GM12892 (cell line): ENCODE measurements at regions not wholly inside any gene's neighbourhood (a gene's known extent, or its start where the extent isn't known, plus 50 kb on each side); places are given as distances from the start of the nearest gene placed in this dataset.

ENCODE experiments used
- POLR2A ChIP-seq: IDR thresholded peaks from 2 replicates; pipeline ENCODE4 v1.6.1; 2011; ENCODE audit warnings: low read depth, low read length, control low read depth
- POLR2AphosphoS5 ChIP-seq: IDR thresholded peaks from 2 replicates; pipeline ENCODE4 v1.6.1; 2011; ENCODE audit warnings: low read depth, low read length, control low read depth
- TAF1 ChIP-seq: IDR thresholded peaks from 2 replicates; pipeline ENCODE4 v1.6.1; 2011; ENCODE audit warnings: low read depth, mild to moderate bottlenecking, control low read depth, low read length, borderline replicate concordance

GRCh38 chr18:41642756-41643155, 312.3 kb upstream of the PIK3C3 start:
- TF ChIP-seq POLR2A (no peak), POLR2AphosphoS5 (no peak), TAF1 (no peak)
